Endothelial cell of umbilical vein (primary cell): ENCODE measurements at regions not wholly inside any gene's neighbourhood (a gene's known extent, or its start where the extent isn't known, plus 50 kb on each side); places are given as distances from the start of the nearest gene placed in this dataset.

Experiments
- BruUV-seq: library from RNA; stranded (reverse); fragments of 400-500 nt; replicated peaks from 2 replicates; lab custom pipeline; 2021; lab: Mats Ljungman, UMichigan
- CTCF ChIA-PET: fragments of 300-600, 350-600 bp; sonication (Branson Sonifier 250); formaldehyde crosslinking; loops from one replicate; lab custom pipeline; 2021; ENCODE audit warnings: antibody characterized with exemption, inconsistent platforms; lab: Charles Lee
- POLR2A ChIA-PET: fragments of 300-600, 350-600 bp; sonication (Branson Sonifier 250); formaldehyde crosslinking; loops from one replicate; lab custom pipeline; 2021; ENCODE audit warnings: antibody characterized with exemption, inconsistent platforms; lab: Charles Lee
- DNase-seq: peaks from one replicate; pipeline ENCODE4 v3.0.0-alpha.2; 2011; ENCODE audit warnings: low read depth, low spot score
- FAIRE-seq: peaks from 2 replicates; lab custom pipeline; 2011; peaks lifted over from hg19 to GRCh38; lab: Jason Lieb, UNC
- H2AFZ ChIP-seq: 2 replicates; pipeline ENCODE4 v1.6.0; 2012; ENCODE audit warnings: low read depth, low read length, control low read depth, inconsistent platforms
- H3K27ac ChIP-seq: 2 replicates; pipeline ENCODE4 v1.5.1; 2011; ENCODE audit warnings: low read depth, mild to moderate bottlenecking, control low read depth, low read length, moderate library complexity; ENCODE audit not compliant: insufficient read depth
- H3K27me3 ChIP-seq, 2 experiments: 2 replicates each; pipeline versions ENCODE4 v1.6.0 to v1.6.1; 2011; ENCODE audit warnings: low read length in 2 of 2, mixed read lengths in 1 of 2; ENCODE audit not compliant: control insufficient read depth in 2 of 2, insufficient read depth in 2 of 2
- H3K36me3 ChIP-seq, 2 experiments: 2 replicates in 1 of 2; 3 replicates in 1 of 2; pipeline ENCODE4 v1.5.1; 2011; ENCODE audit warnings: low read length in 2 of 2, mild to moderate bottlenecking in 1 of 2, moderate library complexity in 1 of 2; ENCODE audit not compliant: control insufficient read depth in 2 of 2, insufficient read depth in 2 of 2; ENCODE audit errors: extremely low read depth in 1 of 2
- H3K4me1 ChIP-seq: 3 replicates; pipeline ENCODE4 v1.5.1; 2011; ENCODE audit warnings: mild to moderate bottlenecking, low read length; ENCODE audit not compliant: control insufficient read depth, insufficient read depth; ENCODE audit errors: extremely low read depth
- H3K4me2 ChIP-seq: 2 replicates; pipeline ENCODE4 v1.6.1; 2011; ENCODE audit warnings: low read length, control low read depth, mixed read lengths; ENCODE audit not compliant: insufficient read depth
- H3K4me3 ChIP-seq, 3 experiments: fragments of 200-600 bp in 1 of 3; sonication (generic), shearing (Covaris generic) in 1 of 3; replicated peaks in 1 of 3; 2 replicates each; pipeline ENCODE4 v1.5.1; 2011 to 2016; ENCODE audit warnings: control low read depth in 3 of 3, low read length in 3 of 3, mild to moderate bottlenecking in 2 of 3, inconsistent platforms in 1 of 3, low read depth in 1 of 3, moderate library complexity in 1 of 3; ENCODE audit not compliant: insufficient read depth in 1 of 3
- H3K79me2 ChIP-seq: 2 replicates; pipeline ENCODE4 v1.6.0; 2012; ENCODE audit warnings: low read length, inconsistent platforms; ENCODE audit not compliant: control insufficient read depth, insufficient read depth
- H3K9ac ChIP-seq: replicated peaks from 2 replicates; pipeline ENCODE3; 2011; ENCODE audit warnings: low read length, control low read depth; ENCODE audit not compliant: insufficient read depth; ENCODE audit errors: extremely low read depth
- H3K9me1 ChIP-seq: replicated peaks from 3 replicates; pipeline ENCODE4 v1.6.0; 2011; ENCODE audit warnings: mild to moderate bottlenecking, low read length; ENCODE audit not compliant: control insufficient read depth, insufficient read depth; ENCODE audit errors: extremely low read depth
- H3K9me3 ChIP-seq: replicated peaks from 2 replicates; pipeline ENCODE4 v1.5.1; 2012; ENCODE audit warnings: low read length, inconsistent platforms; ENCODE audit not compliant: control insufficient read depth, insufficient read depth
- H4K20me1 ChIP-seq: replicated peaks from 2 replicates; pipeline ENCODE3; 2011; ENCODE audit warnings: mild to moderate bottlenecking, low read length; ENCODE audit not compliant: control insufficient read depth, insufficient read depth; ENCODE audit errors: extremely low read depth
- CTCF ChIP-seq, 2 donors: IDR thresholded peaks; 1 replicate in 1 of 2; 2 replicates in 1 of 2; pipeline ENCODE4 v1.5.1; 2011; ENCODE audit warnings: low read length in 2 of 2, mild to moderate bottlenecking in 2 of 2, moderate library complexity in 2 of 2, control low read depth in 1 of 2, inconsistent platforms in 1 of 2, low read depth in 1 of 2; ENCODE audit not compliant: insufficient read depth in 1 of 2; ENCODE audit errors: extremely low read depth in 1 of 2
- EZH2 ChIP-seq: IDR thresholded peaks from 2 replicates; pipeline ENCODE4 v1.6.1; 2012; ENCODE audit warnings: borderline replicate concordance, low read depth, mild to moderate bottlenecking, moderate library complexity, low read length, inconsistent platforms; ENCODE audit not compliant: severe bottlenecking
- FOS ChIP-seq: IDR thresholded peaks from 2 replicates; pipeline ENCODE4 v1.6.1; 2011; ENCODE audit warnings: mild to moderate bottlenecking, low read length, moderate library complexity, borderline replicate concordance; ENCODE audit not compliant: insufficient read depth
- GATA2 ChIP-seq: IDR thresholded peaks from 2 replicates; pipeline ENCODE4 v1.7.0; 2011; ENCODE audit warnings: low read depth, mild to moderate bottlenecking, moderate library complexity, mixed read lengths, low read length; ENCODE audit not compliant: insufficient read length, insufficient read depth
- JUN ChIP-seq: IDR thresholded peaks from 2 replicates; pipeline ENCODE4 v1.6.1; 2011; ENCODE audit warnings: borderline replicate concordance, low read depth; ENCODE audit not compliant: insufficient read length, insufficient read depth
- MAX ChIP-seq: IDR thresholded peaks from 2 replicates; pipeline ENCODE4 v1.6.1; 2011; ENCODE audit not compliant: insufficient read depth, insufficient read length
- MYC ChIP-seq: IDR thresholded peaks from one replicate; pipeline ENCODE4 v1.6.1; 2011; ENCODE audit warnings: mild to moderate bottlenecking, low read depth, low read length
- POLR2A ChIP-seq: IDR thresholded peaks from 2 replicates; pipeline ENCODE4 v1.6.1; 2012; ENCODE audit warnings: low read depth, mild to moderate bottlenecking, control low read depth, low read length
- POLR2AphosphoS5 ChIP-seq: IDR thresholded peaks from 2 replicates; pipeline ENCODE4 v1.6.1; 2012; ENCODE audit warnings: low read depth, mild to moderate bottlenecking, control low read depth, low read length, moderate library complexity; ENCODE audit not compliant: insufficient read depth
- dilution Hi-C: fragments of 300-500 bp; cut with MboI; formaldehyde crosslinking; loops from one replicate; pipeline ENCODE4 v1.15.0; 2019; ENCODE audit warnings: low sequenced_read_pairs; ENCODE audit not compliant: extremely low pct_ligation_motif_present
- intact Hi-C: fragments of 100-400 bp; cut with micrococcal nuclease; formaldehyde crosslinking; loops from one replicate; pipeline ENCODE4 v1.10.0; 2022

GRCh38 chr2:22375096-22375495, 1009.9 kb upstream of the KLHL29 start:
- ChIA-PET POLR2A (no interaction called here), CTCF (no interaction called here)
- DNase-seq: no peak
- H3K4me1 ChIP-seq: no peaks in the 10 kb centered on the region
- no peaks in the 10 kb centered on the region for H3K9me1 ChIP-seq
- dilution Hi-C loops (no loop called here), intact Hi-C loops (no loop called here)
- H3K79me2 ChIP-seq: no peaks in the 10 kb centered on the region
- H4K20me1 ChIP-seq: no peaks in the 10 kb centered on the region
- no peak overlapping the region for H3K27ac ChIP-seq
- H3K9me3 ChIP-seq: peaks cover 3% of the 10 kb centered on the region
- no peaks in the 10 kb centered on the region for H3K27me3 ChIP-seq
- no TSS peak for BruUV-seq
- H3K4me3 ChIP-seq: no peak overlapping the region
- no peak overlapping the region for H3K4me2 ChIP-seq
- H2AFZ ChIP-seq: no peak overlapping the region
- no peak for TF ChIP-seq POLR2A
- no peak for TF ChIP-seq JUN
- no peak for TF ChIP-seq GATA2
- no peak for TF ChIP-seq FOS
- TF ChIP-seq EZH2: no peak
- TF ChIP-seq MAX: no peak
- TF ChIP-seq POLR2AphosphoS5: no peak
- TF ChIP-seq CTCF (IDR thresholded peaks at IDR 0.05; ENCODE audit: extremely low read depth in 1 of 2, insufficient read depth in 1 of 2, low read depth in 1 of 2, low read length in 2 of 2): no peak
- no peak for TF ChIP-seq MYC
- FAIRE-seq: no peak
- H3K9ac ChIP-seq: no peak overlapping the region
- H3K36me3 ChIP-seq: no peaks in the 10 kb centered on the region
